HEK293 (cell line): ENCODE measurements at regions not wholly inside any gene's neighbourhood (a gene's known extent, or its start where the extent isn't known, plus 50 kb on each side); places are given as distances from the start of the nearest gene placed in this dataset.

Experiments
- ATF2 ChIP-seq: fragments of 450-650 bp; formaldehyde crosslinking; IDR thresholded peaks from 2 replicates; pipeline ENCODE4 v1.5.1; 2016; ENCODE audit warnings: missing biosample characterization, missing genetic modification characterization, low read depth
- CTCF ChIP-seq: fragments of 450-650 bp; formaldehyde crosslinking; IDR thresholded peaks from 2 replicates; pipeline ENCODE4 v1.5.1; 2016; ENCODE audit warnings: missing biosample characterization, missing genetic modification characterization
- REST ChIP-seq: fragments of 450-650 bp; formaldehyde crosslinking; IDR thresholded peaks from 2 replicates; pipeline ENCODE4 v1.5.1; 2016; ENCODE audit warnings: missing biosample characterization, missing genetic modification characterization
- YY1 ChIP-seq: fragments of 450-650 bp; formaldehyde crosslinking; IDR thresholded peaks from 2 replicates; pipeline ENCODE4 v1.5.1; 2018; ENCODE audit warnings: missing biosample characterization, missing genetic modification characterization
- ZBTB26 ChIP-seq: fragments of 450-650 bp; formaldehyde crosslinking; optimal IDR thresholded peaks from 2 replicates; pipeline ENCODE3; 2016; ENCODE audit warnings: missing biosample characterization, mild to moderate bottlenecking, missing genetic modification characterization
- ZNF157 ChIP-seq: fragments of 450-650 bp; formaldehyde crosslinking; IDR thresholded peaks from 2 replicates; pipeline ENCODE4 v1.5.1; 2016; ENCODE audit warnings: missing biosample characterization, missing genetic modification characterization
- ZNF274 ChIP-seq, 2 experiments: fragments of 200-500 bp in 1 of 2; fragments of 450-650 bp in 1 of 2; sonication (Bioruptor generic) in 1 of 2; formaldehyde crosslinking in 1 of 2; IDR thresholded peaks; 2 replicates each; pipeline versions ENCODE4 v1.5.1 to v1.6.1; 2014 to 2016; ENCODE audit warnings: borderline replicate concordance in 1 of 2, inconsistent platforms in 1 of 2, low read length in 1 of 2, missing biosample characterization in 1 of 2, missing genetic modification characterization in 1 of 2
- ZNF391 ChIP-seq: fragments of 450-650 bp; formaldehyde crosslinking; IDR thresholded peaks from 2 replicates; pipeline ENCODE4 v1.5.1; 2016; ENCODE audit warnings: low read depth, missing biosample characterization, missing genetic modification characterization, borderline replicate concordance
- ZNF398 ChIP-seq: fragments of 450-650 bp; formaldehyde crosslinking; IDR thresholded peaks from 2 replicates; pipeline ENCODE4 v1.5.1; 2017; ENCODE audit warnings: missing biosample characterization, missing genetic modification characterization
- ZNF529 ChIP-seq: fragments of 450-650 bp; formaldehyde crosslinking; IDR thresholded peaks from 2 replicates; pipeline ENCODE4 v1.5.1; 2017; ENCODE audit warnings: missing genetic modification characterization, missing biosample characterization; ENCODE audit not compliant: insufficient replicate concordance
- ZSCAN23 ChIP-seq: fragments of 450-650 bp; formaldehyde crosslinking; IDR thresholded peaks from 2 replicates; pipeline ENCODE4 v1.5.1; 2016; ENCODE audit warnings: missing biosample characterization, missing genetic modification characterization

GRCh38 chr9:99432075-99432474 is 210.0 kb downstream of the SEC61B start:
- no peak for TF ChIP-seq CTCF (tag by site-specific recombination)
- no peak for TF ChIP-seq ZNF157 (tag by site-specific recombination)
- no peak for TF ChIP-seq REST (tag by site-specific recombination)
- no peak for TF ChIP-seq ZNF391 (tag by site-specific recombination)
- TF ChIP-seq YY1 (tag by site-specific recombination): no peak
- no peak for TF ChIP-seq ATF2 (tag by site-specific recombination)
- TF ChIP-seq ZNF529 (tag by site-specific recombination): no peak
- TF ChIP-seq ZNF398: no peak
- TF ChIP-seq ZSCAN23 (tag by site-specific recombination): no peak
- no peak for TF ChIP-seq ZNF274 (IDR thresholded peaks at IDR 0.05; ENCODE audit: low read length)
- TF ChIP-seq ZNF274 (tag by site-specific recombination; IDR thresholded peaks at IDR 0.05; ENCODE audit: borderline replicate concordance): no peak
- no peak for TF ChIP-seq ZBTB26 (tag by site-specific recombination)
